ENCODE measurements at regions not wholly inside any gene's neighbourhood (a gene's known extent, or its start where the extent isn't known, plus 50 kb on each side); places are given as distances from the start of the nearest gene placed in this dataset.

GRCh38 chr7:26008428-26008827 is 143.6 kb upstream of the NFE2L3 start:
- no peak for TF ChIP-seq POLR2A (IDR thresholded peaks at IDR 0.05; ENCODE audit: low read length)
- TF ChIP-seq CTCF (IDR thresholded peaks at IDR 0.05), result no peak
- no peak for TF ChIP-seq ZFP36 (IDR thresholded peaks at IDR 0.05; ENCODE audit: borderline replicate concordance, partially characterized antibody)
- TF ChIP-seq HEYL (CRISPR knock-in tag; IDR thresholded peaks at IDR 0.05), result no peak
- no peak for TF ChIP-seq CEBPB (IDR thresholded peaks at IDR 0.05)
- TF ChIP-seq ESRRA (IDR thresholded peaks at IDR 0.05; ENCODE audit: borderline replicate concordance, low read length), result no peak
- TF ChIP-seq NR3C1 (IDR thresholded peaks at IDR 0.05), result no peak
- no peak for TF ChIP-seq BHLHE40 (IDR thresholded peaks at IDR 0.05; ENCODE audit: low read depth, low read length)
- TF ChIP-seq GATA3 (IDR thresholded peaks at IDR 0.05; ENCODE audit: borderline replicate concordance), result no peak
- no peak for TF ChIP-seq MAX (IDR thresholded peaks at IDR 0.05)
- no peak for TF ChIP-seq CHD4 (IDR thresholded peaks at IDR 0.05; ENCODE audit: borderline replicate concordance)
- TF ChIP-seq ZNF302 (CRISPR knock-in tag; IDR thresholded peaks at IDR 0.05), result no peak
- no peak for TF ChIP-seq BCL3 (IDR thresholded peaks at IDR 0.05)
- no peak for TF ChIP-seq REST (IDR thresholded peaks at IDR 0.05)

Measured in A549 (cell line).